ENCODE measurements at regions not wholly inside any gene's neighbourhood (a gene's known extent, or its start where the extent isn't known, plus 50 kb on each side); places are given as distances from the start of the nearest gene placed in this dataset.

DNA sequence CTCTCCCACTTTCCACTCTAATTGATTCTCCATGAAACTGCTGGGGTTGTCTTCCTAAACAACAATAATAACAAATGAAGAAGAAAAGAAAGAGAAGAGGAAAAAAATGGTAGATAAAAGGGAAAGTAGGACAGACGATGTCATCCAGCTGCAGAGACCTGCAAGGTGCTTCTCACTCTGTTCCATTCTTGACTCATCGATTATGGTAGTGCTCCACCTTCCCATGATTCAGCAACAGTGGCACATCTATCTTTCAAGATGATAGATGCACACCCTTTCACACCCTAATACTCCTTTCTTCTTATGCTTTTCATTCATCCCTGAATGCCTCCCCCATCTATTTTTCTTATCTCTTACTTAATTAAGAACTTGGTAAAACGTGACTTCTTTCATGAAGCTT, 610.2 kb downstream of the NR4A2 start:
- no peak overlapping the region for H3K4me3 Mint-ChIP-seq
- DNase-seq, result no peak
- no peak overlapping the region for H3K27ac Mint-ChIP-seq
- H3K27me3 Mint-ChIP-seq (ENCODE audit: low read depth, poor library complexity), result no peaks in the 10 kb centered on the region
- no peaks in the 10 kb centered on the region for H3K9me3 Mint-ChIP-seq
- TF ChIP-seq, protein P1, sequence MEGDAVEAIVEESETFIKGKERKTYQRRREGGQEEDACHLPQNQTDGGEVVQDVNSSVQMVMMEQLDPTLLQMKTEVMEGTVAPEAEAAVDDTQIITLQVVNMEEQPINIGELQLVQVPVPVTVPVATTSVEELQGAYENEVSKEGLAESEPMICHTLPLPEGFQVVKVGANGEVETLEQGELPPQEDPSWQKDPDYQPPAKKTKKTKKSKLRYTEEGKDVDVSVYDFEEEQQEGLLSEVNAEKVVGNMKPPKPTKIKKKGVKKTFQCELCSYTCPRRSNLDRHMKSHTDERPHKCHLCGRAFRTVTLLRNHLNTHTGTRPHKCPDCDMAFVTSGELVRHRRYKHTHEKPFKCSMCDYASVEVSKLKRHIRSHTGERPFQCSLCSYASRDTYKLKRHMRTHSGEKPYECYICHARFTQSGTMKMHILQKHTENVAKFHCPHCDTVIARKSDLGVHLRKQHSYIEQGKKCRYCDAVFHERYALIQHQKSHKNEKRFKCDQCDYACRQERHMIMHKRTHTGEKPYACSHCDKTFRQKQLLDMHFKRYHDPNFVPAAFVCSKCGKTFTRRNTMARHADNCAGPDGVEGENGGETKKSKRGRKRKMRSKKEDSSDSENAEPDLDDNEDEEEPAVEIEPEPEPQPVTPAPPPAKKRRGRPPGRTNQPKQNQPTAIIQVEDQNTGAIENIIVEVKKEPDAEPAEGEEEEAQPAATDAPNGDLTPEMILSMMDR (IDR thresholded peaks at IDR 0.05), result no peak
- peaks cover 3% of the 10 kb centered on the region for H3K4me1 Mint-ChIP-seq
- no peaks in the 10 kb centered on the region for H3K36me3 Mint-ChIP-seq (ENCODE audit: low read depth)

DNA sequence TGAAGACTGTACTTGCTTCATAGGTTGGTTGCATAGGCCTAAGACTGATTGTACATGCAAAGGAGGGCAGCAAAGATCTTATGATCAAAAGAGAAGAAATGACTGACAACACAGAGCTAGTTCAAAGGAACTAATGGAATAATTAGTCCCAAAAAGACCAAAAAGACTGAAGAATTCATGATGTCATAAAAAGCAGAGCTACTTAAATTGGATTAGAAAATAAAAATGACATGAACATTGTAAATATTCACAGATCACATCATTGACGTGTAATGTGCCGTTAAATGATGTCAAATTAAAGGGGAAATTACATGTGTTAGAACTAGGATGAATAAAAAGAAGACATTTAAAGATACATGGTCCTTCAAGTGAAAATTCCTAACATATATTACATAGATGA, 616.8 kb downstream of the NR4A2 start:
- no peak overlapping the region for H3K27ac Mint-ChIP-seq
- H3K27me3 Mint-ChIP-seq (ENCODE audit: low read depth, poor library complexity), result no peaks in the 10 kb centered on the region
- DNase-seq, result no peak
- H3K36me3 Mint-ChIP-seq (ENCODE audit: low read depth), result no peaks in the 10 kb centered on the region
- H3K4me1 Mint-ChIP-seq, result no peaks in the 10 kb centered on the region
- H3K9me3 Mint-ChIP-seq, result no peaks in the 10 kb centered on the region
- no peak overlapping the region for H3K4me3 Mint-ChIP-seq
- TF ChIP-seq, protein P1 (IDR thresholded peaks at IDR 0.05), result no peak

DNA sequence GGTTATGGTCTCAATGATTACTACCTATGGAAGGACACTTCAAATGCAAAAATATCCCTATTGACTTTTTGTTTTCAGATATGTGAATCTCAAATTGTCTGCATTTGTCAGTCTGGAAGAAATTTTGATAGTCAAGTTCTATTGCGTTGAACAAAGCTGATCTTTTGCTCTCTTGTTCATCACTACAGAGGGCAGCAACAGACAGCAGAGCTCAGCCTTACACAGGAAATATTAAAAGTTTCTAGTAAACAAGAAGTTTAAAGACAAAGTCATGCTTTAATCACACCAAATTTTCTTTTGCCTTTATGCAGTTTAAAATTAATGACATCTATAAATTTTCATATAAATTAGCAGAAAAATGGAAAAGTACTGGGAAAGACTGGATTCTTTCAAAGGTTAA, 617.5 kb downstream of the NR4A2 start:
- Mint-ChIP-seq H3K27me3 (ENCODE audit: low read depth, poor library complexity) (no peaks in the 10 kb centered on the region), H3K4me1 (no peaks in the 10 kb centered on the region), H3K27ac (no peak overlapping the region), H3K36me3 (ENCODE audit: low read depth) (no peaks in the 10 kb centered on the region), H3K9me3 (no peaks in the 10 kb centered on the region), H3K4me3 (no peak overlapping the region)
- TF ChIP-seq, protein P1 (IDR thresholded peaks at IDR 0.05), result no peak
- DNase-seq, result no peak

DNA sequence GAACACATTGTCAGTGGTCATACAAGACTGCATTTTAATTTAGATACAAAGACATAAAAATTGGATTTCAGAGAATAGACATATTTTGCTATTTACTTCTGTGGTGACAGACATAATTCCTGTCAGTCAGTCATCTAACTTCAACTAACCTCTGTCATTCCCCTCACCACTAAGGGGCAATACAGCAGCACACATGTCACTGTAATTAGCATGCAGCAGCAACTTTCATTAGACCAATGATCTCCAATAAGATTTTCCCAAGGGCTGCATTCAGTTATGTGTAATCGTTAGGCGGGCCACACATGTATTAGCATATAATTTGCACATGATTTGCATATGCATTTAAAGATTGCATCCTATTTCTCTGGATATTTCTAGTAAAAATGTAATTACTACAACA, 624.5 kb downstream of the NR4A2 start:
- TF ChIP-seq, protein P1 (IDR thresholded peaks at IDR 0.05), result no peak
- no peak overlapping the region for H3K4me3 Mint-ChIP-seq
- no peak overlapping the region for H3K27ac Mint-ChIP-seq

DNA sequence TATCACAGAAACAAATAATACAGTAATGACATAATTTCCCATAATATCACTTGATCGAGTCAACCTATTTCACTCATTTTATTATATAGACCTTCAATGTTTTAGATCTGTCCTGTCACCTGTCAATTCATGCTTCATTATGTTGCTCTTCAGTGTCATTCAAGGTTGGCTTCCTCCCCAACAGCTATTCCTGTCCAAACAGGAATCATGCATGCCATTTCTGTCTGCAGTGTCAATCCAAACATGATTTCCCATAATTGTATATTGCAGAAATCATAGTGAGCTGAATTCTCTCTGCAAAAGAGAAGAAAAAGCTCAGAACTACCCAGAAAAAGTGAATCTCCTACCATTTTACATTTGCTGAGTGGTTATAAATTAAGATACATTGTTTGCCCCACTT, 628.6 kb downstream of the NR4A2 start:
- Mint-ChIP-seq H3K9me3 (no peaks in the 10 kb centered on the region), H3K4me1 (no peaks in the 10 kb centered on the region), H3K4me3 (no peak overlapping the region), H3K27ac (no peak overlapping the region), H3K27me3 (ENCODE audit: low read depth, poor library complexity) (no peaks in the 10 kb centered on the region), H3K36me3 (ENCODE audit: low read depth) (no peaks in the 10 kb centered on the region)
- no peak for DNase-seq
- TF ChIP-seq, protein P1 (IDR thresholded peaks at IDR 0.05), result no peak

More for the DNA sequence above, 624.5 kb downstream of the NR4A2 start:
- DNase-seq, result no peak
- H3K9me3 Mint-ChIP-seq, result no peaks in the 10 kb centered on the region
- H3K4me1 Mint-ChIP-seq, result no peaks in the 10 kb centered on the region
- no peaks in the 10 kb centered on the region for H3K27me3 Mint-ChIP-seq (ENCODE audit: low read depth, poor library complexity)
- no peaks in the 10 kb centered on the region for H3K36me3 Mint-ChIP-seq (ENCODE audit: low read depth)

DNA sequence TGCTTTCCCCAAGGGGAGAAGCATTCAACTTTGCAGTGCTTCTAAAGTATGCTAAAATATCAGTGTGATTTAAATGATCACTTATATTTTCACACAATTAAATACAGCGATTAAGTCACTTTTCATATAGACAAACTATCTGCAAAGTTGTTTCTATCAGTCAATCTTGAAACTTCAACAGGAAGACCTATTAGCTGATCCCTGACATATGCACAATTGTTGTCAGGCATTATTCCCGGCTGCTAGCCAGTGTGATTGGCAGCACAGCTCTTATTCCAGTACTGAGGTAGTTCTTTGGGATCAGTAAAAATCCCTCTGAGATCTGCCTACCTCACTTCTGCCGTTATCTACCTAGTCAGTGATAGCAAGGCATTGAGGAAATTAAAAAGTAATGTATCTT, 629.5 kb downstream of the NR4A2 start:
- H3K9me3 Mint-ChIP-seq, result no peaks in the 10 kb centered on the region
- no peaks in the 10 kb centered on the region for H3K36me3 Mint-ChIP-seq (ENCODE audit: low read depth)

More for the DNA sequence above, 629.5 kb downstream of the NR4A2 start:
- Mint-ChIP-seq H3K27me3 (ENCODE audit: low read depth, poor library complexity) (no peaks in the 10 kb centered on the region), H3K4me3 (no peak overlapping the region), H3K27ac (no peak overlapping the region), H3K4me1 (no peaks in the 10 kb centered on the region)
- DNase-seq, result no peak
- TF ChIP-seq, protein P1 (IDR thresholded peaks at IDR 0.05), result no peak
